NCI-H2227 (cell line): ENCODE measurements at regions not wholly inside any gene's neighbourhood (a gene's known extent, or its start where the extent isn't known, plus 50 kb on each side); places are given as distances from the start of the nearest gene placed in this dataset.

ENCODE experiments used
- DNase-seq: peaks from one replicate; lab custom pipeline; 2025; ENCODE audit not compliant: unreplicated experiment; lab: John Stamatoyannopoulos, UW

GRCh38 chr3:137409584-137409983 lies 354.5 kb upstream of the SOX14 start:
- no peak for DNase-seq

- no peak for DNase-seq
These were observed 354.1 kb upstream of the SOX14 start for GRCh38 chr3:137410028-137410427.

- no peak for DNase-seq
These were observed 343.7 kb upstream of the SOX14 start for GRCh38 chr3:137420198-137420995.

GRCh38 chr3:137438561-137438960 lies 325.6 kb upstream of the SOX14 start:
- no peak for DNase-seq

- no peak for DNase-seq
These were observed 303.2 kb upstream of the SOX14 start for GRCh38 chr3:137460944-137461343.

- no peak for DNase-seq
These were observed 301.0 kb upstream of the SOX14 start for GRCh38 chr3:137463131-137463530.

GRCh38 chr3:137464341-137464740 lies 299.8 kb upstream of the SOX14 start:
- no peak for DNase-seq

- DNase-seq: no peak
These were observed 295.7 kb upstream of the SOX14 start for GRCh38 chr3:137468446-137468845.

- no peak for DNase-seq
These were observed 294.9 kb upstream of the SOX14 start for GRCh38 chr3:137469263-137469662.

- DNase-seq: no peak
These were observed 293.0 kb upstream of the SOX14 start for GRCh38 chr3:137471130-137471529.

GRCh38 chr3:137471558-137472204 lies 292.4 kb upstream of the SOX14 start:
- DNase-seq: no peak

GRCh38 chr3:137477614-137478013 lies 286.5 kb upstream of the SOX14 start:
- DNase-seq: no peak

- DNase-seq: no peak
These were observed 254.6 kb upstream of the SOX14 start for GRCh38 chr3:137509354-137510045.

- DNase-seq: no peak
These were observed 252.5 kb upstream of the SOX14 start for GRCh38 chr3:137511655-137512054.

GRCh38 chr3:137514853-137515252 lies 249.3 kb upstream of the SOX14 start:
- DNase-seq: no peak

GRCh38 chr3:137519602-137520001 lies 244.5 kb upstream of the SOX14 start:
- DNase-seq: no peak

GRCh38 chr3:137524751-137525150 lies 239.4 kb upstream of the SOX14 start:
- no peak for DNase-seq

GRCh38 chr3:137525471-137525870 lies 238.6 kb upstream of the SOX14 start:
- no peak for DNase-seq

- no peak for DNase-seq
These were observed 222.1 kb upstream of the SOX14 start for GRCh38 chr3:137542049-137542448.

GRCh38 chr3:137554242-137554641 lies 209.9 kb upstream of the SOX14 start:
- DNase-seq: no peak

- no peak for DNase-seq
These were observed 195.2 kb upstream of the SOX14 start for GRCh38 chr3:137568880-137569279.

GRCh38 chr3:137572931-137573330 lies 191.2 kb upstream of the SOX14 start:
- no peak for DNase-seq
